PC-3 (cell line): ENCODE measurements at regions not wholly inside any gene's neighbourhood (a gene's known extent, or its start where the extent isn't known, plus 50 kb on each side); places are given as distances from the start of the nearest gene placed in this dataset.

Experiments
- ATAC-seq: fragments of 200-7000 bp; cut with Tn5 transposase; 2 replicates; pipeline ENCODE4 v1.9.1; 2020; ENCODE audit warnings: mild to moderate bottlenecking, moderate library complexity
- BruUV-seq: library from RNA; stranded (reverse); fragments of 400-500 nt; replicated peaks from 2 replicates; lab custom pipeline; 2021; lab: Mats Ljungman, UMichigan
- CTCF ChIA-PET: fragments of 300-600 bp; sonication (Branson Sonifier 250); formaldehyde crosslinking; loops from one replicate; lab custom pipeline; 2022; ENCODE audit warnings: antibody characterized with exemption; lab: Charles Lee
- POLR2A ChIA-PET: fragments of 300-600 bp; sonication (Branson Sonifier 250); formaldehyde crosslinking; loops from one replicate; lab custom pipeline; 2022; ENCODE audit warnings: antibody characterized with exemption; ENCODE audit not compliant: unreplicated experiment; lab: Charles Lee
- DNase-seq: peaks from one replicate; pipeline ENCODE4 v3.0.0-alpha.2; 2015
- H2AFZ ChIP-seq: fragments of 300-600 bp; sonication (generic); 2 replicates; pipeline ENCODE4 v1.6.0; 2016; ENCODE audit warnings: antibody characterized with exemption, low read length
- H3F3A ChIP-seq: fragments of 300-600 bp; sonication (generic); one replicate; pipeline ENCODE4 v1.6.0; 2017; ENCODE audit warnings: antibody characterized with exemption, low read length, control low read depth, mild to moderate bottlenecking; ENCODE audit not compliant: unreplicated experiment
- H3K27ac ChIP-seq: fragments of 300-600 bp; sonication (generic); 2 replicates; pipeline ENCODE4 v1.5.1; 2016; ENCODE audit warnings: mild to moderate bottlenecking, low read length
- H3K27me3 ChIP-seq: fragments of 300-600 bp; sonication (generic); 2 replicates; pipeline ENCODE4 v1.6.1; 2016; ENCODE audit warnings: low read length, mixed read lengths
- H3K36me3 ChIP-seq: fragments of 300-600 bp; sonication (generic); 2 replicates; pipeline ENCODE4 v1.6.1; 2016; ENCODE audit warnings: low read depth, mixed run types, low read length, mixed read lengths
- H3K4me1 ChIP-seq: fragments of 300-600 bp; sonication (generic); 2 replicates; pipeline ENCODE4 v1.5.1; 2016; ENCODE audit warnings: low read length; ENCODE audit not compliant: insufficient read depth
- H3K4me2 ChIP-seq: fragments of 300-600 bp; sonication (generic); 2 replicates; pipeline ENCODE4 v1.6.0; 2016; ENCODE audit warnings: low read length
- H3K4me3 ChIP-seq: fragments of 300-600 bp; sonication (generic); 2 replicates; pipeline ENCODE4 v1.5.1; 2016; ENCODE audit warnings: mild to moderate bottlenecking, low read length, mixed read lengths
- H3K79me2 ChIP-seq: fragments of 300-600 bp; sonication (generic); 2 replicates; pipeline ENCODE4 v1.6.1; 2017; ENCODE audit warnings: low read length, mixed read lengths
- H3K9ac ChIP-seq: fragments of 300-600 bp; sonication (generic); 2 replicates; pipeline ENCODE4 v1.6.0; 2016; ENCODE audit warnings: mild to moderate bottlenecking, low read length
- H3K9me2 ChIP-seq: fragments of 300-600 bp; sonication (generic); replicated peaks from 2 replicates; pipeline ENCODE4 v1.6.1; 2016; ENCODE audit warnings: mixed run types, low read length, mixed read lengths
- H3K9me3 ChIP-seq: fragments of 300-600 bp; sonication (generic); 2 replicates; pipeline ENCODE4 v1.6.1; 2016; ENCODE audit warnings: low read length, mixed read lengths
- H4K20me1 ChIP-seq: fragments of 300-600 bp; sonication (generic); 2 replicates; pipeline ENCODE4 v1.6.1; 2016; ENCODE audit warnings: low read length, mixed read lengths
- EZH2 ChIP-seq: fragments of 300-600 bp; sonication (generic); IDR thresholded peaks from one replicate; pipeline ENCODE4 v1.6.1; 2017; ENCODE audit warnings: antibody characterized with exemption, mild to moderate bottlenecking, low read length; ENCODE audit not compliant: unreplicated experiment
- EZH2phosphoT487 ChIP-seq: fragments of 300-600 bp; sonication (generic); IDR thresholded peaks from 2 replicates; pipeline ENCODE4 v1.6.1; 2018; ENCODE audit warnings: mild to moderate bottlenecking, antibody characterized with exemption, low read length, borderline replicate concordance
- intact Hi-C: fragments of 100-400 bp; cut with micrococcal nuclease; formaldehyde crosslinking; loops from 2 replicates; pipeline ENCODE4 v1.9.0; 2023
- TF ChIP-seq, protein P1 (sequence below): fragments of 300-600 bp; sonication (generic); conservative IDR thresholded peaks from 2 replicates; pipeline ENCODE4 v1.5.1; 2017; ENCODE audit warnings: antibody characterized with exemption, low read depth, mild to moderate bottlenecking, low read length

GRCh38 chr5:87147441-87147840 is 120.2 kb upstream of the RASA1 start:
- Histone ChIP-seq H4K20me1 (no peaks in the 10 kb centered on the region), H3K36me3 (no peaks in the 10 kb centered on the region), H3K27me3 (no peaks in the 10 kb centered on the region), H3K27ac (no peak overlapping the region), H3K9me3 (no peaks in the 10 kb centered on the region), H3K9me2 (no peaks in the 10 kb centered on the region), H3K79me2 (no peaks in the 10 kb centered on the region), H2AFZ (no peak overlapping the region), H3K9ac (no peak overlapping the region), H3K4me2 (no peak overlapping the region), H3K4me1 (peaks cover 34% of the 10 kb centered on the region), H3K4me3 (no peak overlapping the region), H3F3A (peaks cover 11% of the 10 kb centered on the region)
- CTCF ChIA-PET: no interaction called here
- BruUV-seq: no TSS peak
- TF ChIP-seq, protein P1, sequence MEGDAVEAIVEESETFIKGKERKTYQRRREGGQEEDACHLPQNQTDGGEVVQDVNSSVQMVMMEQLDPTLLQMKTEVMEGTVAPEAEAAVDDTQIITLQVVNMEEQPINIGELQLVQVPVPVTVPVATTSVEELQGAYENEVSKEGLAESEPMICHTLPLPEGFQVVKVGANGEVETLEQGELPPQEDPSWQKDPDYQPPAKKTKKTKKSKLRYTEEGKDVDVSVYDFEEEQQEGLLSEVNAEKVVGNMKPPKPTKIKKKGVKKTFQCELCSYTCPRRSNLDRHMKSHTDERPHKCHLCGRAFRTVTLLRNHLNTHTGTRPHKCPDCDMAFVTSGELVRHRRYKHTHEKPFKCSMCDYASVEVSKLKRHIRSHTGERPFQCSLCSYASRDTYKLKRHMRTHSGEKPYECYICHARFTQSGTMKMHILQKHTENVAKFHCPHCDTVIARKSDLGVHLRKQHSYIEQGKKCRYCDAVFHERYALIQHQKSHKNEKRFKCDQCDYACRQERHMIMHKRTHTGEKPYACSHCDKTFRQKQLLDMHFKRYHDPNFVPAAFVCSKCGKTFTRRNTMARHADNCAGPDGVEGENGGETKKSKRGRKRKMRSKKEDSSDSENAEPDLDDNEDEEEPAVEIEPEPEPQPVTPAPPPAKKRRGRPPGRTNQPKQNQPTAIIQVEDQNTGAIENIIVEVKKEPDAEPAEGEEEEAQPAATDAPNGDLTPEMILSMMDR: no peak
- no peak for TF ChIP-seq EZH2phosphoT487
- POLR2A ChIA-PET: interaction anchor here (0.7 kb wide), 1 partner anchor 72 kb away, joined by 4 read pairs; no protein-coding TSS in a partner anchor
- ATAC-seq (no peak), DNase-seq (no peak)
- intact Hi-C loops: no loop called here

DNA sequence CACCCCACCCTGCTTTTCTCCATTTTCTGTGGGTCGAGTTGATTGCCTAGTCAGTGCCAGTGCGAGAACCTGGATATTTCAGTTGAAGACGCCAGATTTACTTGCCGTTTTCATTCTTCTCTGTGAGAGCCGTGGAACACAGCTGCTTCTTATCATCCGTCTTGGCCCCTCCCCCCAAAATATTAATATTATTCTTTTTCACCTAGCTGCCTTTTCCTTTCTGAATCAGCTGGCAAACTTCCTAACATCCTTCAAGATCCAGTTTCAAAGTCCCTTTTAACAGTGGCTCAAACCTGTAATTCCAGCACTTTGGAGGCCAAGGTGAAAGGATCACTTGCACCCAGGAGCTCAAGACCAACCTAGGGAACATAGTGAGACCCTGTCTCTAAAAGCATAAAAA is 117.1 kb upstream of the RASA1 start:
- TF ChIP-seq, protein P1: no peak
- no peak for TF ChIP-seq EZH2
- TF ChIP-seq EZH2phosphoT487: no peak
- Histone ChIP-seq H3F3A (peaks cover 12% of the 10 kb centered on the region), H4K20me1 (no peaks in the 10 kb centered on the region), H3K9me2 (no peaks in the 10 kb centered on the region), H3K27ac (no peak overlapping the region), H3K4me1 (peaks cover 34% of the 10 kb centered on the region), H3K9ac (no peak overlapping the region), H3K4me3 (no peak overlapping the region), H3K36me3 (no peaks in the 10 kb centered on the region), H3K4me2 (peak overlapping the region; percentile 17; the same call in 1 of the 2 replicates), H3K9me3 (no peaks in the 10 kb centered on the region), H2AFZ (no peak overlapping the region), H3K79me2 (no peaks in the 10 kb centered on the region), H3K27me3 (no peaks in the 10 kb centered on the region)
- peak; percentile 75 for DNase-seq
- ATAC-seq: no peak
- BruUV-seq: no TSS peak
- ChIA-PET POLR2A (no interaction called here), CTCF (no interaction called here)
- intact Hi-C loops: no loop called here

- H3K9me2 ChIP-seq: no peaks in the 10 kb centered on the region
- no peaks in the 10 kb centered on the region for H3K9me3 ChIP-seq
- POLR2A ChIA-PET: interaction anchor here (0.6 to 1.0 kb wide), 4 partner anchors 29 to 127 kb away, joined by 4 to 10 read pairs (median 6); partner anchors contain the start of gene RASA1
- peaks cover 12% of the 10 kb centered on the region for H3F3A ChIP-seq
- H3K4me2 ChIP-seq: peak overlapping the region; percentile 39
- no TSS peak for BruUV-seq
- no peaks in the 10 kb centered on the region for H3K36me3 ChIP-seq
- H3K9ac ChIP-seq: no peak overlapping the region
- no peak for TF ChIP-seq EZH2phosphoT487
- TF ChIP-seq EZH2: no peak
- TF ChIP-seq, protein P1: no peak
- CTCF ChIA-PET: interaction anchor here (0.5 kb wide), 1 partner anchor 34 kb away, joined by 3 read pairs; no protein-coding TSS in a partner anchor
- no peak overlapping the region for H2AFZ ChIP-seq
- peak; percentile 97 for DNase-seq
- no peak overlapping the region for H3K4me3 ChIP-seq
- intact Hi-C loops: no loop called here
- no peaks in the 10 kb centered on the region for H4K20me1 ChIP-seq
- H3K27me3 ChIP-seq: no peaks in the 10 kb centered on the region
- ATAC-seq: peak; percentile 95
- peaks cover 29% of the 10 kb centered on the region for H3K4me1 ChIP-seq
- H3K27ac ChIP-seq: peak overlapping the region; percentile 27
- H3K79me2 ChIP-seq: no peaks in the 10 kb centered on the region
These were observed 116.1 kb upstream of the RASA1 start for GRCh38 chr5:87151547-87151946.
